Adrenal gland (tissue), 9 donors: ENCODE measurements at regions not wholly inside any gene's neighbourhood (a gene's known extent, or its start where the extent isn't known, plus 50 kb on each side); places are given as distances from the start of the nearest gene placed in this dataset.

Source experiments
- DNase-seq, 7 donors: peaks; one replicate each; pipeline ENCODE4 v3.0.0-alpha.2; 2019 to 2020
- H3K27ac ChIP-seq, 5 donors: fragments of 200-600 bp; sonication (generic) in 4 of 5; 1 replicate in 3 of 5; 2 replicates in 2 of 5; pipeline versions ENCODE4 v1.5.1 to v1.8.0; 2016 to 2020; ENCODE audit warnings: mild to moderate bottlenecking in 1 of 5
- H3K27me3 ChIP-seq: fragments of 200-600 bp; 2 replicates; pipeline ENCODE4 v1.8.0; 2021
- H3K36me3 ChIP-seq, 2 donors: fragments of 200-600 bp; replicated peaks in 1 of 2; 1 replicate in 1 of 2; 2 replicates in 1 of 2; pipeline versions ENCODE4 v1.5.1 to v1.8.0; 2018 to 2022
- H3K4me1 ChIP-seq, 2 donors: fragments of 200-600 bp; replicated peaks in 1 of 2; 1 replicate in 1 of 2; 2 replicates in 1 of 2; pipeline versions ENCODE4 v1.5.1 to v1.8.0; 2018 to 2021
- H3K4me3 ChIP-seq, 4 donors: fragments of 200-600 bp; sonication (generic) in 3 of 4; one replicate each; pipeline ENCODE4 v1.5.1; 2016 to 2018
- H3K9me3 ChIP-seq, 3 donors: fragments of 200-600 bp; sonication (generic) in 1 of 3; replicated peaks in 1 of 3; 1 replicate in 2 of 3; 2 replicates in 1 of 3; pipeline versions ENCODE4 v1.5.1 to v1.8.0; 2016 to 2021
- POLR2A ChIP-seq, 2 donors: fragments of 450-650 bp; IDR thresholded peaks; one replicate each; pipeline ENCODE4 v1.6.1; 2017; ENCODE audit warnings: antibody characterized with exemption in 2 of 2, mild to moderate bottlenecking in 2 of 2, moderate library complexity in 1 of 2
- WGBS, 4 donors: extraction: QIAGEN DNeasy Blood & Tissue Kit in 2 of 4; methylation state at CpG; one replicate each; pipeline versions ENCODE4 v1.1.5 to v1.1.7; 2013 to 2017; 5-methylcytosine and 5-hydroxymethylcytosine counted together
- intact Hi-C, 2 donors: fragments of 100-400 bp; cut with DNase I; formaldehyde crosslinking; loops; one replicate each; pipeline versions ENCODE4 v1.14.1 to v1.15.0; 2022 to 2023
- TF ChIP-seq, protein P1 (sequence below), 6 experiments: fragments of 450-650 bp in 4 of 6; fragments of 200-600 bp in 2 of 6; sonication (generic) in 1 of 6; IDR thresholded peaks; 1 replicate in 5 of 6; 2 replicates in 1 of 6; pipeline versions ENCODE4 v1.5.1 to v1.8.0; 2016 to 2021; ENCODE audit warnings: antibody characterized with exemption in 6 of 6, mild to moderate bottlenecking in 2 of 6, moderate library complexity in 1 of 6
- donor health status: healthy with polysubstance abuse.
- donor health status: Bipolar disorder and iron deficiency.
- donor health status: DM: yes; HTN: yes; CAD: no.
- donor health status: DM: no; HTN: no; CAD: no.
- donor health status: DM: no; HTN: no; CAD: no.

GRCh38 chr5:77561965-77562364 lies 69.8 kb upstream of the WDR41 start:
- TF ChIP-seq, protein P1, sequence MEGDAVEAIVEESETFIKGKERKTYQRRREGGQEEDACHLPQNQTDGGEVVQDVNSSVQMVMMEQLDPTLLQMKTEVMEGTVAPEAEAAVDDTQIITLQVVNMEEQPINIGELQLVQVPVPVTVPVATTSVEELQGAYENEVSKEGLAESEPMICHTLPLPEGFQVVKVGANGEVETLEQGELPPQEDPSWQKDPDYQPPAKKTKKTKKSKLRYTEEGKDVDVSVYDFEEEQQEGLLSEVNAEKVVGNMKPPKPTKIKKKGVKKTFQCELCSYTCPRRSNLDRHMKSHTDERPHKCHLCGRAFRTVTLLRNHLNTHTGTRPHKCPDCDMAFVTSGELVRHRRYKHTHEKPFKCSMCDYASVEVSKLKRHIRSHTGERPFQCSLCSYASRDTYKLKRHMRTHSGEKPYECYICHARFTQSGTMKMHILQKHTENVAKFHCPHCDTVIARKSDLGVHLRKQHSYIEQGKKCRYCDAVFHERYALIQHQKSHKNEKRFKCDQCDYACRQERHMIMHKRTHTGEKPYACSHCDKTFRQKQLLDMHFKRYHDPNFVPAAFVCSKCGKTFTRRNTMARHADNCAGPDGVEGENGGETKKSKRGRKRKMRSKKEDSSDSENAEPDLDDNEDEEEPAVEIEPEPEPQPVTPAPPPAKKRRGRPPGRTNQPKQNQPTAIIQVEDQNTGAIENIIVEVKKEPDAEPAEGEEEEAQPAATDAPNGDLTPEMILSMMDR (IDR thresholded peaks at IDR 0.05) = no peak
- TF ChIP-seq POLR2A (IDR thresholded peaks at IDR 0.05) = no peak
- Histone ChIP-seq H3K9me3 (no peaks in the 10 kb centered on the region), H3K36me3 (no peaks in the 10 kb centered on the region), H3K27ac (no peak overlapping the region), H3K4me1 (no peaks in the 10 kb centered on the region), H3K27me3 (peaks cover 17% of the 10 kb centered on the region), H3K4me3 (no peak overlapping the region)
- DNase-seq = no peak
- 32 to 49% (median 41%) methylated on average over 3 of the region's 3 CpGs for WGBS, 4 donors
- intact Hi-C loops = no loop called here

DNA sequence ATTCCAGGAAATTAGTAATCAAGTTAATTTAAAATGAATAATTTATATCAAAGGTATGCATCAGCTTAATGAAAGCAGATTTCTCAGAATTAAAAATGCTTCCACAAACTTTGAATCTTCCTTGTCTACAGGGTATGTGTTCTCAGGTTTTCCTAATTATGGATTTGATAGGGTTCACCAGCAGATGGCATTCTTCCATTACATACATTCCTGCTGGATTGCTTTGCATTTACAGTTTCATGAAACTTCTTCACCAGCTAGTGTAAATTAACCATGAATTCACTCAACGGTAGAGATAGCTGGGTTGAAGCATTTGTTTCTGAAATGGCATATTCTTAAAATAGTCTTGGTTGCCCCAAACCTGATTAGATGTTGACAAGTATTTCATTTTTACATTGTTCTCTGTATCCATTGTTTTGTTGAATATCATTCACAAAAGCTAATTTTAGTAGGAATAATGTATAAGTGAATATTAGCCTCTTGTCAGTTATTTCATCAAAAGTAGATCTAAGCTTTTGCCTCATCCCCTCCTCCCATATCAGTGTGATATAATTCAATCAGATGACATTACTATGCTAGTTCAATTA lies 68.7 kb upstream of the WDR41 start:
- Histone ChIP-seq H3K4me3 (no peak overlapping the region), H3K27me3 (peaks cover 7% of the 10 kb centered on the region)

GRCh38 chr5:77558266-77558665 lies 66.2 kb upstream of the WDR41 start:
- 55 to 62% (median 61%) methylated on average over 5 of the region's 5 CpGs for WGBS, 4 donors
- DNase-seq = no peak

More for the DNA sequence above, 68.7 kb upstream of the WDR41 start:
- no peak for TF ChIP-seq POLR2A (IDR thresholded peaks at IDR 0.05)
- TF ChIP-seq, protein P1 (IDR thresholded peaks at IDR 0.05) = peak in 5 of 6 experiments; percentile 43 to 57 (median 54)
- WGBS, 4 donors = 18 to 32% (median 20%) methylated on average over 1 of the region's 1 CpG
- H3K9me3 ChIP-seq = no peaks in the 10 kb centered on the region
- no peak overlapping the region for H3K27ac ChIP-seq
- peak in 1 of 7 donors; percentile 5 for DNase-seq
- H3K36me3 ChIP-seq = no peaks in the 10 kb centered on the region
- no peaks in the 10 kb centered on the region for H3K4me1 ChIP-seq
- intact Hi-C loops = no loop called here

DNA sequence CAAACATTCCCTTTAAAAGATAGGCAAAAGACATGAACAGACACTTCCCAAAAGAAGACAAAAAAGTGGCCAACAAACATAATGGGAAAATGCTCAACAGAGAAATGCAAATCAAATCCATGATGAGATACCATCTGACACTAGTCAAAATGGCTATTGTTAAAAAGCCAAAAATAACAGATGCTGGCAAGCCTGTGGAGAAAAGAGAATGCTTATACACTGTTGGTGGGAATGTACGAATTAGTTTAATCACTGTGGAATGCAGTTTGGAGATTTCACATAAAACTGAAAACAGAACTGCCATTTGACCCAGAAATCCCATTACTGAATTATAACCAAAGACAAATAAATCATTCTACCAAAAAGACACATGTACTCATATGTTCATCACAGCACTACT lies 58.3 kb upstream of the WDR41 start:
- H3K36me3 ChIP-seq = no peaks in the 10 kb centered on the region
- H3K27me3 ChIP-seq = no peaks in the 10 kb centered on the region
- intact Hi-C loops = no loop called here
- TF ChIP-seq, protein P1 (IDR thresholded peaks at IDR 0.05) = no peak
- no peak for TF ChIP-seq POLR2A (IDR thresholded peaks at IDR 0.05)
- no peak overlapping the region for H3K4me3 ChIP-seq
- no peak overlapping the region for H3K27ac ChIP-seq
- 54 to 70% (median 61%) methylated on average over 1 of the region's 1 CpG for WGBS, 4 donors
- DNase-seq = no peak
- no peaks in the 10 kb centered on the region for H3K4me1 ChIP-seq
- H3K9me3 ChIP-seq = no peaks in the 10 kb centered on the region

More at GRCh38 chr5:77558266-77558665, 66.2 kb upstream of the WDR41 start:
- intact Hi-C loops = no loop called here
- H3K27ac ChIP-seq = no peak overlapping the region
- no peak overlapping the region for H3K4me3 ChIP-seq
- TF ChIP-seq, protein P1 (IDR thresholded peaks at IDR 0.05) = no peak
- no peak for TF ChIP-seq POLR2A (IDR thresholded peaks at IDR 0.05)
- H3K4me1 ChIP-seq = no peaks in the 10 kb centered on the region
- H3K27me3 ChIP-seq = no peaks in the 10 kb centered on the region
- no peaks in the 10 kb centered on the region for H3K9me3 ChIP-seq
- no peaks in the 10 kb centered on the region for H3K36me3 ChIP-seq
